Heart left ventricle (tissue), 16 donors: ENCODE measurements at regions not wholly inside any gene's neighbourhood (a gene's known extent, or its start where the extent isn't known, plus 50 kb on each side); places are given as distances from the start of the nearest gene placed in this dataset.

Source experiments
- ATAC-seq, 4 donors: fragments of 200-7000 bp; cut with Tn5 transposase; one replicate each; pipeline ENCODE4 v1.9.1; 2020 to 2022; ENCODE audit warnings: moderate library complexity in 4 of 4, mild to moderate bottlenecking in 3 of 4, moderate number of reproducible peaks in 1 of 4
- DNase-seq, 5 donors: peaks; one replicate each; pipeline ENCODE4 v3.0.0-alpha.2; 2020
- H3K27ac ChIP-seq, 12 donors: fragments of 200-600 bp; sonication (generic) in 4 of 12; one replicate each; pipeline versions ENCODE4 v1.5.0 to v1.8.0; 2016 to 2022; ENCODE audit warnings: mild to moderate bottlenecking in 2 of 12
- H3K27me3 ChIP-seq, 9 donors: fragments of 200-600 bp; sonication (generic) in 2 of 9; one replicate each; pipeline versions ENCODE4 v1.5.1 to v1.8.0; 2016 to 2022; ENCODE audit warnings: mild to moderate bottlenecking in 3 of 9
- H3K36me3 ChIP-seq, 9 donors: fragments of 200-600 bp; sonication (generic) in 2 of 9; one replicate each; pipeline versions ENCODE4 v1.5.0 to v1.8.0; 2018 to 2022; ENCODE audit warnings: mild to moderate bottlenecking in 2 of 9
- H3K4me1 ChIP-seq, 12 donors: fragments of 200-600 bp; sonication (generic) in 4 of 12; one replicate each; pipeline versions ENCODE4 v1.5.0 to v1.8.0; 2016 to 2022; ENCODE audit warnings: mild to moderate bottlenecking in 3 of 12
- H3K4me3 ChIP-seq, 12 donors: fragments of 200-600 bp; sonication (generic) in 4 of 12; one replicate each; pipeline versions ENCODE4 v1.5.0 to v1.8.0; 2017 to 2022; ENCODE audit warnings: mild to moderate bottlenecking in 9 of 12, moderate library complexity in 4 of 12
- H3K9me3 ChIP-seq, 12 donors: fragments of 200-600 bp; sonication (generic) in 4 of 12; one replicate each; pipeline versions ENCODE4 v1.5.0 to v1.8.0; 2016 to 2022; ENCODE audit warnings: mild to moderate bottlenecking in 1 of 12
- CTCF ChIP-seq, 12 donors: fragments of 200-600 bp; sonication (generic) in 4 of 12; IDR thresholded peaks; one replicate each; pipeline versions ENCODE4 v1.5.0 to v1.8.0; 2018 to 2022; ENCODE audit warnings: antibody characterized with exemption in 12 of 12, mild to moderate bottlenecking in 5 of 12
- POLR2A ChIP-seq, 2 donors: fragments of 450-650 bp; IDR thresholded peaks; one replicate each; pipeline ENCODE4 v1.6.1; 2017; ENCODE audit warnings: antibody characterized with exemption in 2 of 2, mild to moderate bottlenecking in 2 of 2, moderate library complexity in 2 of 2
- WGBS, 4 donors: extraction: QIAGEN DNeasy Blood & Tissue Kit in 2 of 4; methylation state at CpG; one replicate each; pipeline versions ENCODE4 v1.1.5 to v1.1.7; 2013 to 2018; 5-methylcytosine and 5-hydroxymethylcytosine counted together
- intact Hi-C, 10 donors: fragments of 100-400 bp; cut with DNase I; formaldehyde crosslinking; loops; one replicate each; pipeline versions ENCODE4 v1.11.1 to v1.14.2; 2022
- donor health status: ischemic (EF 13 %, LVEDD 7.1; RV severe dilation, severe dysfunction).
- donor health status: healthy with polysubstance abuse.
- donor health status: DM: no; HTN: yes; CAD: no.
- donor health status: DM: no; HTN: no; CAD: no.
- donor health status: ischemic (EF 25% LVEDD 6.9; RV normal size, moderate dysfunction).
- donor health status: ischemic (EF 25% LVEDD 5.7; RV mildly dilated, moderate dysfunction).
- donor health status: healthy.
- donor health status: DM: yes; HTN: yes; CAD: no.
- donor health status: ischemic (EF 35%, LVEDD 5.7; RV mildly dilated, moderate dysfunction).
- donor health status: nonischemic (EF 11% LVEDD 7.7; RV severe dilation, severe dysfunction).
- donor health status: DM: yes; HTN: yes; CAD: no.
- donor health status: PGD.
- donor health status: ischemic (EF 29% LVEDD 5.4; RV normal size, mild dysfunction).
- donor health status: nonischemic (EF 23%, LVEDD 6.1; RV moderate dilation, normal function).

- TF ChIP-seq CTCF (IDR thresholded peaks at IDR 0.05) (no peak), POLR2A (IDR thresholded peaks at IDR 0.05) (no peak)
- H3K36me3 ChIP-seq: no peaks in the 10 kb centered on the region
- H3K4me3 ChIP-seq: no peak overlapping the region
- DNase-seq (no peak), ATAC-seq (no peak)
- intact Hi-C loops: no loop called here
- peaks cover 0 to 4% (median 0%) of the 10 kb centered on the region in 12 donors for H3K4me1 ChIP-seq
- H3K27ac ChIP-seq: no peak overlapping the region
- peaks cover 0 to 2% (median 0%) of the 10 kb centered on the region in 12 donors for H3K9me3 ChIP-seq
- no peaks in the 10 kb centered on the region for H3K27me3 ChIP-seq
These were observed 438.6 kb upstream of the ZNF385D start for GRCh38 chr3:22189616-22190015.

- WGBS, 4 donors: 28 to 60% (median 50%) methylated on average over 1 of the region's 1 CpG
- Histone ChIP-seq H3K27me3 (no peaks in the 10 kb centered on the region), H3K4me1 (no peaks in the 10 kb centered on the region), H3K4me3 (no peak overlapping the region), H3K27ac (no peak overlapping the region), H3K36me3 (no peaks in the 10 kb centered on the region), H3K9me3 (no peaks in the 10 kb centered on the region)
- intact Hi-C loops: no loop called here
- DNase-seq (no peak), ATAC-seq (no peak)
- TF ChIP-seq CTCF (IDR thresholded peaks at IDR 0.05) (no peak), POLR2A (IDR thresholded peaks at IDR 0.05) (no peak)
These were observed 448.1 kb upstream of the ZNF385D start for GRCh38 chr3:22199095-22199494.

- TF ChIP-seq CTCF (IDR thresholded peaks at IDR 0.05) (no peak), POLR2A (IDR thresholded peaks at IDR 0.05) (no peak)
- no peak overlapping the region for H3K4me3 ChIP-seq
- H3K4me1 ChIP-seq: no peaks in the 10 kb centered on the region
- H3K27me3 ChIP-seq: no peaks in the 10 kb centered on the region
- H3K27ac ChIP-seq: no peak overlapping the region
- intact Hi-C loops: no loop called here
- ATAC-seq (no peak), DNase-seq (no peak)
- WGBS, 4 donors: 67 to 86% (median 77%) methylated on average over 1 of the region's 1 CpG
- no peaks in the 10 kb centered on the region for H3K36me3 ChIP-seq
- no peaks in the 10 kb centered on the region for H3K9me3 ChIP-seq
These were observed 457.8 kb upstream of the ZNF385D start for GRCh38 chr3:22208844-22209243.

DNA sequence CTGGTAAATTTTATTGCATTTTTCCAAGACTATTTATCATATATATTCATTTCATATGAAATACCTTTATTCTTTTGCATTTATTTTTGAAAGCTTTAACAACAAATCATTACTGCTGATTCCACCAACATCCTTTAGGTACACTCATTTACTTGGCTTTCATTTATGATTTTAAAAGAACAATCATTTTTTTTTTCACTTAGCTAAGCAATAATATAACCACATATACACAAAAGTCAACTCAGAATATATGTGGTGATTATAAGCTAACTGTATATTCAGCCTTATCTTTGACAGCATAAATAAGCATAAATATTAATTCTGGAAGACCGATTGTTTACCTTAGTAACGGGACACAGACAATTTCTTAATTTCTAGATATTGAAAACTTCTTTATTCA lies 458.6 kb upstream of the ZNF385D start:
- ATAC-seq (no peak), DNase-seq (no peak)
- WGBS, 4 donors: 80 to 86% (median 81%) methylated on average over 2 of the region's 2 CpGs
- Histone ChIP-seq H3K27me3 (no peaks in the 10 kb centered on the region), H3K4me1 (no peaks in the 10 kb centered on the region), H3K9me3 (no peaks in the 10 kb centered on the region), H3K27ac (no peak overlapping the region), H3K36me3 (no peaks in the 10 kb centered on the region), H3K4me3 (no peak overlapping the region)
- intact Hi-C loops: no loop called here
- no peak for TF ChIP-seq CTCF (IDR thresholded peaks at IDR 0.05)
- TF ChIP-seq POLR2A (IDR thresholded peaks at IDR 0.05): no peak
